SK-N-SH (cell line): ENCODE measurements at regions not wholly inside any gene's neighbourhood (a gene's known extent, or its start where the extent isn't known, plus 50 kb on each side); places are given as distances from the start of the nearest gene placed in this dataset.

Experiments used
- CTCF ChIA-PET: fragments of 300-600, 350-600 bp; formaldehyde crosslinking; extraction: SDS; loops from one replicate; lab custom pipeline; 2021; lab: Yijun Ruan, JAX
- POLR2A ChIA-PET: fragments of 350-600 bp; sonication (Branson Sonifier 250); formaldehyde crosslinking; extraction: SDS; loops from one replicate; lab custom pipeline; 2020; ENCODE audit warnings: antibody characterized with exemption, inconsistent platforms; lab: Yijun Ruan, JAX
- DNase-seq: peaks from one replicate; pipeline ENCODE4 v3.0.0; 2012
- H2AFZ ChIP-seq: fragments of 200-600 bp; sonication (generic); 2 replicates; pipeline ENCODE4 v1.8.1; 2016; ENCODE audit warnings: antibody characterized with exemption, mild to moderate bottlenecking, low read depth
- H3F3A ChIP-seq: fragments of 200-600 bp; sonication (generic); replicated peaks from 2 replicates; pipeline ENCODE3; 2016; ENCODE audit warnings: antibody characterized with exemption, mild to moderate bottlenecking; ENCODE audit not compliant: insufficient read depth
- H3K27ac ChIP-seq, 2 experiments: fragments of 200-500 bp in 1 of 2; fragments of 200-600 bp in 1 of 2; sonication (Bioruptor generic) in 1 of 2; sonication (generic), shearing (Covaris generic) in 1 of 2; 2 replicates each; pipeline versions ENCODE4 v1.5.1 to v1.6.1; 2014 to 2016; ENCODE audit warnings: low read depth in 2 of 2, inconsistent platforms in 1 of 2, low read length in 1 of 2, mild to moderate bottlenecking in 1 of 2, mixed read lengths in 1 of 2
- H3K27me3 ChIP-seq: fragments of 200-600 bp; sonication (generic), shearing (Covaris generic); 2 replicates; pipeline ENCODE4 v1.6.1; 2016; ENCODE audit warnings: mixed run types; ENCODE audit not compliant: insufficient read depth
- H3K36me3 ChIP-seq, 2 experiments: fragments of 200-500 bp in 1 of 2; fragments of 200-600 bp in 1 of 2; sonication (Bioruptor generic) in 1 of 2; sonication (generic) in 1 of 2; replicated peaks in 1 of 2; 2 replicates each; pipeline versions ENCODE3 to v1.5.1; 2014 to 2016; ENCODE audit warnings: low read length in 1 of 2, mild to moderate bottlenecking in 1 of 2; ENCODE audit not compliant: insufficient read depth in 2 of 2, control insufficient read depth in 1 of 2
- H3K4me1 ChIP-seq, 2 experiments: fragments of 200-500 bp in 1 of 2; fragments of 200-600 bp in 1 of 2; sonication (Bioruptor generic) in 1 of 2; sonication (generic), shearing (Covaris generic) in 1 of 2; 2 replicates each; pipeline versions ENCODE4 v1.5.1 to v1.6.1; 2014 to 2016; ENCODE audit warnings: low read depth in 1 of 2, low read length in 1 of 2, mixed run types in 1 of 2; ENCODE audit not compliant: insufficient read depth in 2 of 2, control insufficient read depth in 1 of 2
- H3K4me2 ChIP-seq: fragments of 200-600 bp; sonication (generic), shearing (Covaris generic); 2 replicates; pipeline ENCODE4 v1.6.1; 2017; ENCODE audit warnings: mixed run types
- H3K4me3 ChIP-seq, 2 experiments: fragments of 200-500 bp in 1 of 2; fragments of 200-600 bp in 1 of 2; sonication (Bioruptor generic) in 1 of 2; sonication (generic), shearing (Covaris generic) in 1 of 2; 2 replicates each; pipeline versions ENCODE4 v1.5.1 to v1.8.1; 2014 to 2016; ENCODE audit warnings: low read depth in 2 of 2, inconsistent platforms in 1 of 2, low read length in 1 of 2, mild to moderate bottlenecking in 1 of 2, mixed read lengths in 1 of 2, moderate library complexity in 1 of 2
- H3K79me2 ChIP-seq: fragments of 200-600 bp; sonication (generic); 2 replicates; pipeline ENCODE4 v1.8.1; 2017; ENCODE audit warnings: mild to moderate bottlenecking; ENCODE audit not compliant: insufficient read depth
- H3K9ac ChIP-seq: fragments of 200-600 bp; sonication (generic); 2 replicates; pipeline ENCODE4 v1.6.1; 2017; ENCODE audit warnings: mixed run types
- H3K9me2 ChIP-seq: fragments of 200-600 bp; sonication (generic); 2 replicates; pipeline ENCODE4 v1.6.1; 2017; ENCODE audit warnings: mixed run types
- H3K9me3 ChIP-seq: fragments of 200-600 bp; sonication (generic); 2 replicates; pipeline ENCODE4 v1.6.1; 2017; ENCODE audit warnings: mixed run types, mild to moderate bottlenecking, moderate library complexity
- H4K20me1 ChIP-seq: fragments of 200-600 bp; sonication (generic); 2 replicates; pipeline ENCODE4 v1.6.1; 2017; ENCODE audit warnings: mild to moderate bottlenecking, mixed run types; ENCODE audit not compliant: insufficient read depth
- CHD2 ChIP-seq: fragments of 150-350 bp; IDR thresholded peaks from 2 replicates; pipeline ENCODE4 v1.6.1; 2018; ENCODE audit warnings: low read length; ENCODE audit not compliant: partially characterized antibody
- CTCF ChIP-seq: fragments of 200-600 bp; sonication (generic); IDR thresholded peaks from 2 replicates; pipeline ENCODE4 v1.6.1; 2017; ENCODE audit warnings: antibody characterized with exemption, mild to moderate bottlenecking, moderate library complexity
- EZH2phosphoT487 ChIP-seq: fragments of 200-600 bp; sonication (generic); IDR thresholded peaks from 2 replicates; pipeline ENCODE4 v1.6.1; 2017; ENCODE audit warnings: low read depth, mixed run types, mild to moderate bottlenecking, antibody characterized with exemption, moderate library complexity, borderline replicate concordance
- FOSL2 ChIP-seq: IDR thresholded peaks from 2 replicates; pipeline ENCODE4 v1.4.0; 2012; ENCODE audit warnings: low read depth, mild to moderate bottlenecking, moderate library complexity, borderline replicate concordance
- FOXJ3 ChIP-seq: sonication (generic); formaldehyde crosslinking; IDR thresholded peaks from 2 replicates; pipeline ENCODE4 v1.5.1; 2020; ENCODE audit warnings: mild to moderate bottlenecking, missing genetic modification reagents
- FOXM1 ChIP-seq: IDR thresholded peaks from 2 replicates; pipeline ENCODE4 v1.4.0; 2012; ENCODE audit warnings: low read depth, mild to moderate bottlenecking
- GABPA ChIP-seq: IDR thresholded peaks from 2 replicates; pipeline ENCODE4 v1.4.0; 2012; ENCODE audit warnings: low read depth, mild to moderate bottlenecking
- MAX ChIP-seq: IDR thresholded peaks from 2 replicates; pipeline ENCODE4 v1.4.0; 2012; ENCODE audit warnings: low read depth
- MEF2A ChIP-seq: IDR thresholded peaks from 2 replicates; pipeline ENCODE4 v1.4.0; 2012; ENCODE audit warnings: low read depth, borderline replicate concordance
- NFIC ChIP-seq: IDR thresholded peaks from 2 replicates; pipeline ENCODE4 v1.4.0; 2012; ENCODE audit warnings: borderline replicate concordance
- PBX3 ChIP-seq: IDR thresholded peaks from 2 replicates; pipeline ENCODE4; 2012
- RAD21 ChIP-seq: IDR thresholded peaks from 2 replicates; pipeline ENCODE4 v1.6.1; 2012; ENCODE audit warnings: mild to moderate bottlenecking, low read length
- REST ChIP-seq: IDR thresholded peaks from 2 replicates; pipeline ENCODE4 v1.6.1; 2012; ENCODE audit warnings: mild to moderate bottlenecking, low read depth, low read length, moderate library complexity
- RFX5 ChIP-seq: IDR thresholded peaks from 2 replicates; pipeline ENCODE4 v1.6.1; 2012; ENCODE audit warnings: mild to moderate bottlenecking, improper control_type of control experiment, low read length
- RXRA ChIP-seq: IDR thresholded peaks from 2 replicates; pipeline ENCODE4 v1.4.0; 2012; ENCODE audit warnings: low read depth, mild to moderate bottlenecking, borderline replicate concordance
- SIN3A ChIP-seq: IDR thresholded peaks from 2 replicates; pipeline ENCODE4 v1.6.1; 2012; ENCODE audit warnings: low read depth, mild to moderate bottlenecking, low read length, moderate library complexity, borderline replicate concordance
- TCF12 ChIP-seq: IDR thresholded peaks from 2 replicates; pipeline ENCODE4 v1.4.0; 2012
- TEAD4 ChIP-seq: IDR thresholded peaks from 2 replicates; pipeline ENCODE4 v1.4.0; 2012; ENCODE audit warnings: mild to moderate bottlenecking, borderline replicate concordance; ENCODE audit not compliant: insufficient read depth
- USF2 ChIP-seq: fragments of 150-350 bp; IDR thresholded peaks from 2 replicates; pipeline ENCODE4 v1.6.1; 2017; ENCODE audit warnings: antibody characterized with exemption, low read length, low read depth, borderline replicate concordance
- YY1 ChIP-seq: IDR thresholded peaks from 2 replicates; pipeline ENCODE4 v1.4.0; 2012; ENCODE audit warnings: low read depth, mild to moderate bottlenecking
- WGBS: methylation state at CpG from one replicate; pipeline ENCODE4 v1.1.6; 2017; ENCODE audit warnings: low lambda C conversion rate; 5-methylcytosine and 5-hydroxymethylcytosine counted together

GRCh38 chr12:76622351-76622750 is 62.8 kb upstream of the OSBPL8 start:
- Histone ChIP-seq H3K9me2 (no peaks in the 10 kb centered on the region), H3K9ac (no peak overlapping the region), H3K79me2 (no peaks in the 10 kb centered on the region), H3K9me3 (no peaks in the 10 kb centered on the region), H3K27me3 (no peaks in the 10 kb centered on the region), H3K4me3 (no peak overlapping the region), H3K4me2 (no peak overlapping the region), H3F3A (no peaks in the 10 kb centered on the region), H3K4me1 (peaks cover 0 to 3% of the 10 kb centered on the region in 2 experiments; a peak in 2 of 4 replicates), H3K27ac (no peak overlapping the region), H4K20me1 (no peaks in the 10 kb centered on the region), H3K36me3 (no peaks in the 10 kb centered on the region), H2AFZ (no peak overlapping the region)
- 76% methylated on average over 5 of the region's 5 CpGs for WGBS
- CTCF ChIA-PET: interaction anchor here (0.7 to 3.1 kb wide), 14 partner anchors 8 to 1063 kb away, joined by 3 to 63 read pairs (median 7); no protein-coding TSS in a partner anchor
- POLR2A ChIA-PET: no interaction called here
- TF ChIP-seq SIN3A: no peak
- TF ChIP-seq RXRA: no peak
- TF ChIP-seq TCF12: no peak
- TF ChIP-seq FOXJ3 (CRISPR knock-in tag): no peak
- no peak for DNase-seq

DNA sequence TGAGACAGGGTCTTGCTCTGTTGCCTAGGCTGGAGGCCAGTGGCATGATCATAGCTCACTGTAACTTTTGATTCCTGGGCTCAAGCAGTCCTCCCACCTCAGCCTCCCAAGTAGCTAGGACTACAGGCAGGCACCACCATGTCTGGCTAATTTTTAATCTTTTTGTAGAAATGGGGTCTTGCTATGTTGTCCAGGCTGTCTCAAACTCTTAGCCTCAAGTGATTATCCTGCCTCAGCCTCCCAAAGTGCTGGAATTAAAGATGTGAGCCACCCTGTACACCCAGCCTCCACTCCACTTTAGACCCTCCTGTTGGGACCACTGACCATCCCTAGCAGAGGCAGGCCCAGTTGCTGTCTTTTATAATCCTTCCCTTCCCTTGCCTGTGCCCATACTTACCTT is 63.3 kb upstream of the OSBPL8 start:
- no peak overlapping the region for H3K4me2 ChIP-seq
- peaks cover 0 to 3% of the 10 kb centered on the region in 2 experiments; a peak in 2 of 4 replicates for H3K4me1 ChIP-seq
- no peak for TF ChIP-seq PBX3
- no peak for TF ChIP-seq USF2
- TF ChIP-seq EZH2phosphoT487: no peak
- TF ChIP-seq NFIC: no peak
- TF ChIP-seq FOXM1: no peak
- no peak for TF ChIP-seq RFX5
- TF ChIP-seq GABPA: no peak
- TF ChIP-seq CHD2: no peak
- no peak for TF ChIP-seq FOSL2
- no peak for TF ChIP-seq MAX
- TF ChIP-seq YY1: no peak
- TF ChIP-seq REST: no peak
- TF ChIP-seq RAD21: no peak
- no peak for TF ChIP-seq TEAD4
- no peak for TF ChIP-seq RXRA
- TF ChIP-seq MEF2A: no peak
- TF ChIP-seq SIN3A: no peak
- TF ChIP-seq CTCF: no peak
- H3K27ac ChIP-seq: no peak overlapping the region
- H3K79me2 ChIP-seq: no peaks in the 10 kb centered on the region
- H3K9me3 ChIP-seq: no peaks in the 10 kb centered on the region
- CTCF ChIA-PET: interaction anchor here (0.8 to 3.1 kb wide), 9 partner anchors 7 to 388 kb away, joined by 3 to 63 read pairs (median 9); no protein-coding TSS in a partner anchor
- no peak for DNase-seq
- H3K9ac ChIP-seq: no peak overlapping the region
- no peaks in the 10 kb centered on the region for H4K20me1 ChIP-seq
- H3K36me3 ChIP-seq: no peaks in the 10 kb centered on the region
- H3K27me3 ChIP-seq: no peaks in the 10 kb centered on the region
- H2AFZ ChIP-seq: no peak overlapping the region
- H3F3A ChIP-seq: no peaks in the 10 kb centered on the region
- POLR2A ChIA-PET: no interaction called here
- no peaks in the 10 kb centered on the region for H3K9me2 ChIP-seq
- no peak overlapping the region for H3K4me3 ChIP-seq
